RPMI7951 (cell line): ENCODE measurements at regions not wholly inside any gene's neighbourhood (a gene's known extent, or its start where the extent isn't known, plus 50 kb on each side); places are given as distances from the start of the nearest gene placed in this dataset.
"Not testable (repeated sequence)": the region's sequence is repeated elsewhere in the genome, so short reads cannot be mapped to it uniquely, and the experiment has no call there.

ENCODE experiments used
- DNase-seq: peaks from one replicate; pipeline ENCODE4 v3.0.0-alpha.2; 2012; ENCODE audit warnings: low read depth

GRCh38 chr6:111925296-111925695 is 52.0 kb upstream of the FYN start:
- peak; percentile 75 for DNase-seq

- DNase-seq: no peak
Measured at GRCh38 chr6:111926731-111927302, 53.6 kb upstream of the FYN start.

GRCh38 chr6:111927321-111927720 is 54.1 kb upstream of the FYN start:
- DNase-seq: no peak

GRCh38 chr6:111928139-111928538 is 54.9 kb upstream of the FYN start:
- no peak for DNase-seq

- DNase-seq: not testable (repeated sequence)
Measured at GRCh38 chr6:111934611-111935010, 61.4 kb upstream of the FYN start.

- no peak for DNase-seq
Measured at GRCh38 chr6:111936718-111937117, 63.5 kb upstream of the FYN start.

- DNase-seq: peak; percentile 63
Measured at GRCh38 chr6:111938710-111939109, 65.5 kb upstream of the FYN start.

GRCh38 chr6:111939902-111940301 is 66.7 kb upstream of the FYN start:
- DNase-seq: no peak

GRCh38 chr6:111940801-111941200 is 67.5 kb upstream of the FYN start:
- DNase-seq: no peak

GRCh38 chr6:111941686-111942330 is 68.6 kb upstream of the FYN start:
- DNase-seq: no peak

GRCh38 chr6:111942561-111942960 is 69.3 kb upstream of the FYN start:
- no peak for DNase-seq

GRCh38 chr6:111943266-111943665 is 70.0 kb upstream of the FYN start:
- DNase-seq: no peak

GRCh38 chr6:111943726-111944125 is 70.5 kb upstream of the FYN start:
- DNase-seq: no peak

GRCh38 chr6:111944541-111944940 is 71.3 kb upstream of the FYN start:
- DNase-seq: no peak

- no peak for DNase-seq
Measured at GRCh38 chr6:111949546-111949945, 76.3 kb upstream of the FYN start.

GRCh38 chr6:111949984-111950383 is 76.7 kb upstream of the FYN start:
- DNase-seq: not testable (repeated sequence)

- DNase-seq: peak; percentile 48
Measured at GRCh38 chr6:111950661-111951496, 77.6 kb upstream of the FYN start.

GRCh38 chr6:111951497-111952085 is 78.3 kb upstream of the FYN start:
- DNase-seq: no peak

- no peak for DNase-seq
Measured at GRCh38 chr6:111952274-111952673, 79.0 kb upstream of the FYN start.

GRCh38 chr6:111952821-111953540 is 79.7 kb upstream of the FYN start:
- DNase-seq: peak; percentile 11

- no peak for DNase-seq
Measured at GRCh38 chr6:111956098-111956497, 82.8 kb upstream of the FYN start.
